ENCODE measurements at regions not wholly inside any gene's neighbourhood (a gene's known extent, or its start where the extent isn't known, plus 50 kb on each side); places are given as distances from the start of the nearest gene placed in this dataset.

DNA sequence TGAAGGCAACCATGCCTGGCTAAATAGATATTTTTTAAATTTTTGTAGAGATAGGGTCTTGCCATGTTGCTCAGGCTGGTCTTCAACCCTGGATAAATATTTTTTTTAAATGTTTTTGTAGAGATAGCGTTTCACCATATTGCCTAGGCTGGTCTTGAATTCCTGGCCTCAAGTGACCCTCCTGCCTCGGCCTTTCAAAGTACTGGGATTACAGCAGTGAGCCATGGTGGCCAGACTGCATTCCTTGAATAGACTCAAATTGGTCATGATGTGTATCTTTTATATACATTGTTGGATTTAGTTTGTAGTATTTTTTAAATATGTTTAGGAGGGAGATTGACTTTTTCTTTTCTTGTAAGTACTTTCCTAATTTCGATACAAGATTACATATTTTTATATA lies 325.7 kb upstream of the C11orf87 start:
- ATAC-seq (ENCODE audit: insufficient read depth, low read depth) (no peak), DNase-seq (no peak)
- H3K4me2 ChIP-seq (ENCODE audit: insufficient read depth, low read length): no peak overlapping the region
- H4K20me1 ChIP-seq (ENCODE audit: insufficient read depth, low read length): no peaks in the 10 kb centered on the region
- no peaks in the 10 kb centered on the region for H3K27me3 ChIP-seq (ENCODE audit: insufficient read depth, low read length, poor library complexity)
- TF ChIP-seq EZH2 (IDR thresholded peaks at IDR 0.05; ENCODE audit: borderline replicate concordance, low read depth, low read length, severe bottlenecking) (no peak), CTCF (IDR thresholded peaks at IDR 0.05; ENCODE audit: borderline replicate concordance, extremely low read depth, low read length, poor library complexity, severe bottlenecking) (no peak)
- no peak overlapping the region for H3K9ac ChIP-seq (ENCODE audit: low read depth, low read length)
- no peak overlapping the region for H2AFZ ChIP-seq (ENCODE audit: low read depth, low read length)
- no peaks in the 10 kb centered on the region for H3K4me1 ChIP-seq (ENCODE audit: insufficient read depth, low read length)
- no peaks in the 10 kb centered on the region for H3K9me3 ChIP-seq (ENCODE audit: insufficient read depth, low read length, severe bottlenecking)
- H3K4me3 ChIP-seq (ENCODE audit: low read depth in 1 of 2, low read length in 2 of 2): no peak overlapping the region
- H3K79me2 ChIP-seq (ENCODE audit: insufficient read depth, low read length): no peaks in the 10 kb centered on the region
- H3K36me3 ChIP-seq (ENCODE audit: insufficient read depth, low read length): no peaks in the 10 kb centered on the region
- H3K27ac ChIP-seq (ENCODE audit: low read length): no peak overlapping the region

DNA sequence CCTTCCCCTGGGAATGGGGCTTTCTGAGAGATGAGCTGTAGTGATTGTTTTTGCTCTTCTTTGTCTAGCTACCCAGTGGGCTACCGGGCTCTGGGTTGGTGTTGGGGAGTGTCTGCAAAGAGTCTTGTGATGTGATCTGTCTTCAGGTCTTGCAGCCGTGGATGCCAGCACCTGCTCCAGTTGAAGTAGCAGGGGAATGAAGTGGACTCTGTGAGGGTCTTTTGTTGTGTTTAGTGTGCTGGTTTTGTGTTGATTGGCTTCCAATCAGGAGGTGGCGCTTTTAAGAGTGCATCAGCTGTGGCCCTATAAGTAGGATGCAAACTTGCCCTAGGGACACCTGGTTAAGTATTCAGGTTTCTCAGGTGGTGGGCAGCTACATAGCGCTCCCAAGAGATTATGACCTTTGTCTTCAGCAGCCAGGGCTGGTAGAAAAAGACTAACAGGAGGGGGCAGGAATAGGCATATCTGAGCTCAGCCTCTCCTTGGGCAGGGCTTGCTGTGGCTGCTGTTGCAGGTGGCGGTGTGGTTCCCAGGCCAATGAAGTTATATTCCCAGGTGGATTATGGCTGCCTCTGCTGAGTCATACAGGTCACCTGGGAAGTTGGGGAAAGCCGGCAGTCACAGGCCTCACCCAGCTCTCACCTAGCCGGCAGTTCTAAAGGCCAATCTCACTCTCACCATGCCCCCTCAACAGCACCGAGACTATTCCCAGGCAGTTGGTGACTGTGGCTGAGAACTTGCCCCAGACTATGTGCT lies 315.7 kb upstream of the C11orf87 start:
- H3K4me2 ChIP-seq (ENCODE audit: insufficient read depth, low read length): no peak overlapping the region
- H4K20me1 ChIP-seq (ENCODE audit: insufficient read depth, low read length): no peaks in the 10 kb centered on the region
- no peaks in the 10 kb centered on the region for H3K27me3 ChIP-seq (ENCODE audit: insufficient read depth, low read length, poor library complexity)
- no peak for DNase-seq
- no peaks in the 10 kb centered on the region for H3K9me3 ChIP-seq (ENCODE audit: insufficient read depth, low read length, severe bottlenecking)
- no peak overlapping the region for H3K4me3 ChIP-seq (ENCODE audit: low read depth in 1 of 2, low read length in 2 of 2)
- H3K9ac ChIP-seq (ENCODE audit: low read depth, low read length): no peak overlapping the region
- H3K36me3 ChIP-seq (ENCODE audit: insufficient read depth, low read length): no peaks in the 10 kb centered on the region
- no peak overlapping the region for H2AFZ ChIP-seq (ENCODE audit: low read depth, low read length)
- no peak for ATAC-seq (ENCODE audit: insufficient read depth, low read depth)
- no peak overlapping the region for H3K27ac ChIP-seq (ENCODE audit: low read length)
- no peaks in the 10 kb centered on the region for H3K79me2 ChIP-seq (ENCODE audit: insufficient read depth, low read length)
- TF ChIP-seq EZH2 (IDR thresholded peaks at IDR 0.05; ENCODE audit: borderline replicate concordance, low read depth, low read length, severe bottlenecking) (no peak), CTCF (IDR thresholded peaks at IDR 0.05; ENCODE audit: borderline replicate concordance, extremely low read depth, low read length, poor library complexity, severe bottlenecking) (no peak)
- H3K4me1 ChIP-seq (ENCODE audit: insufficient read depth, low read length): no peaks in the 10 kb centered on the region

- H3K9ac ChIP-seq (ENCODE audit: low read depth, low read length): no peak overlapping the region
- no peak for ATAC-seq (ENCODE audit: insufficient read depth, low read depth)
Observed at GRCh38 chr11:109109150-109109549, 312.8 kb upstream of the C11orf87 start.

More at GRCh38 chr11:109109150-109109549, 312.8 kb upstream of the C11orf87 start:
- Histone ChIP-seq H3K4me1 (ENCODE audit: insufficient read depth, low read length) (no peaks in the 10 kb centered on the region), H3K27me3 (ENCODE audit: insufficient read depth, low read length, poor library complexity) (no peaks in the 10 kb centered on the region), H3K79me2 (ENCODE audit: insufficient read depth, low read length) (no peaks in the 10 kb centered on the region), H2AFZ (ENCODE audit: low read depth, low read length) (no peak overlapping the region), H3K36me3 (ENCODE audit: insufficient read depth, low read length) (no peaks in the 10 kb centered on the region), H3K4me2 (ENCODE audit: insufficient read depth, low read length) (no peak overlapping the region), H3K27ac (ENCODE audit: low read length) (no peak overlapping the region), H3K4me3 (ENCODE audit: low read depth in 1 of 2, low read length in 2 of 2) (no peak overlapping the region), H3K9me3 (ENCODE audit: insufficient read depth, low read length, severe bottlenecking) (no peaks in the 10 kb centered on the region), H4K20me1 (ENCODE audit: insufficient read depth, low read length) (no peaks in the 10 kb centered on the region)
- TF ChIP-seq CTCF (IDR thresholded peaks at IDR 0.05; ENCODE audit: borderline replicate concordance, extremely low read depth, low read length, poor library complexity, severe bottlenecking) (no peak), EZH2 (IDR thresholded peaks at IDR 0.05; ENCODE audit: borderline replicate concordance, low read depth, low read length, severe bottlenecking) (no peak)
- DNase-seq: no peak
